ENCODE measurements at regions not wholly inside any gene's neighbourhood (a gene's known extent, or its start where the extent isn't known, plus 50 kb on each side); places are given as distances from the start of the nearest gene placed in this dataset.

DNA sequence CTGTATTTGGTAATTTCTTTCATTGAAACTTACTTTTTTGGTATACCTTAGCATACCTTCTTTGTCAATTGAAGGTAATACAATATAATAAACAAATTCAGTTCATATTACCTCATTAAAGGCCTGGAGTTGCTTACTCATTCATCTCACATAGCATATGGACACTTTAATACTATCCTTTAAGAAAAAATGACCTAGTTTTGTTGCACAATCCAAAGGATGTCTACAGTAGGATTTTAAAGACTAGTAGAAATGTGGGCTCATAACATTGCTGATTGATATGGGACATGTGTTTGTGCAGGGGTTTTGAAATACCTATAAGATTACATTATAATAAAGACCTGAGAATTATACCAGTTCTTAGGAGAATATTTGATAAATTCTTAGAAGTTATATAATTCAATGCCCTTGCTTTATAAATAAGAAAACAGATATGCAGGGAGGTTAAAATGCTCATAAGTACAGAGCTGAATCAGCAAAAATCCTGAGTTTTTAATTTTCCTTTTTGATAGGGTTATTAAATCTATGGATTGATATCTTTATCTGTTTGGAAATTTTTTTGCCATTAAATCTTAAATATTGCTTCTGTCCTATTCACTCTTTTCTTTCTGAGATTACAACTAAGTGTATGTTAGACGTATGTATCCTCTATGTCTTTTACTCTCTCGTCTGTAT, 352.1 kb downstream of the ATP23 start:
- intact Hi-C loops (cut with micrococcal nuclease), result no loop called here

GRCh38 chr12:58295268-58295667, 353.9 kb downstream of the ATP23 start:
- no peaks in the 10 kb centered on the region for H3K4me1 ChIP-seq (ENCODE audit: control insufficient read depth in 1 of 2, insufficient read depth in 2 of 2, low read length in 2 of 2)
- no peaks in the 10 kb centered on the region for H3K27me3 Mint-ChIP-seq (ENCODE audit: low read depth in 3 of 3)
- WGBS (ENCODE audit: insufficient coverage), result no CpG with 5 or more reads among the region's 1 CpG
- H3K9me3 Mint-ChIP-seq, result no peaks in the 10 kb centered on the region
- H3K4me3 Mint-ChIP-seq, result no peak overlapping the region
- H3K36me3 ChIP-seq (replicated peaks in 1 of 2; ENCODE audit: control insufficient read depth in 1 of 2, insufficient read depth in 2 of 2, low read length in 2 of 2), result no peaks in the 10 kb centered on the region
- H3K36me3 Mint-ChIP-seq, result no peaks in the 10 kb centered on the region
- no peak overlapping the region for H3K4me3 ChIP-seq (replicated peaks in 1 of 3; ENCODE audit: low read depth in 2 of 3, low read length in 3 of 3)
- H3K9me3 ChIP-seq (replicated peaks in 1 of 2; ENCODE audit: control insufficient read depth in 1 of 2, insufficient read depth in 1 of 2, low read length in 2 of 2), result no peaks in the 10 kb centered on the region
- no peaks in the 10 kb centered on the region for H3K27me3 ChIP-seq (ENCODE audit: control insufficient read depth in 2 of 2, insufficient read depth in 2 of 2, low read length in 2 of 2)
- no peak for TF ChIP-seq CTCF (IDR thresholded peaks at IDR 0.05)
- no peak overlapping the region for H3K9ac ChIP-seq (ENCODE audit: insufficient read depth, low read length, poor library complexity, severe bottlenecking)
- H3K4me1 Mint-ChIP-seq, result no peaks in the 10 kb centered on the region
- H3K27ac Mint-ChIP-seq, result no peak overlapping the region
- no peaks in the 10 kb centered on the region for H3K79me2 ChIP-seq (ENCODE audit: insufficient read depth, low read length)
- H4K20me1 ChIP-seq (ENCODE audit: insufficient read depth, low read length), result no peaks in the 10 kb centered on the region
- DNase-seq, result no peak
- intact Hi-C loops (cut with micrococcal nuclease), result no loop called here
- H3K27ac ChIP-seq (ENCODE audit: low read depth in 1 of 2, low read length in 2 of 2), result no peak overlapping the region
- no peak overlapping the region for H2AFZ ChIP-seq (ENCODE audit: insufficient read depth, low read depth, low read length, poor library complexity, severe bottlenecking)
- no peak overlapping the region for H3K4me2 ChIP-seq (replicated peaks; ENCODE audit: extremely low read depth, low read length, poor library complexity, severe bottlenecking)

More for the DNA sequence above, 352.1 kb downstream of the ATP23 start:
- Histone ChIP-seq H3K27me3 (ENCODE audit: control insufficient read depth in 2 of 2, insufficient read depth in 2 of 2, low read length in 2 of 2) (no peaks in the 10 kb centered on the region), H3K9ac (ENCODE audit: insufficient read depth, low read length, poor library complexity, severe bottlenecking) (no peak overlapping the region), H2AFZ (ENCODE audit: insufficient read depth, low read depth, low read length, poor library complexity, severe bottlenecking) (no peak overlapping the region), H3K4me1 (ENCODE audit: control insufficient read depth in 1 of 2, insufficient read depth in 2 of 2, low read length in 2 of 2) (no peaks in the 10 kb centered on the region), H3K36me3 (replicated peaks in 1 of 2; ENCODE audit: control insufficient read depth in 1 of 2, insufficient read depth in 2 of 2, low read length in 2 of 2) (no peaks in the 10 kb centered on the region), H3K9me3 (replicated peaks in 1 of 2; ENCODE audit: control insufficient read depth in 1 of 2, insufficient read depth in 1 of 2, low read length in 2 of 2) (no peaks in the 10 kb centered on the region), H3K4me3 (replicated peaks in 1 of 3; ENCODE audit: low read depth in 2 of 3, low read length in 3 of 3) (no peak overlapping the region), H3K27ac (ENCODE audit: low read depth in 1 of 2, low read length in 2 of 2) (no peak overlapping the region), H3K79me2 (ENCODE audit: insufficient read depth, low read length) (no peaks in the 10 kb centered on the region), H3K4me2 (replicated peaks; ENCODE audit: extremely low read depth, low read length, poor library complexity, severe bottlenecking) (no peak overlapping the region), H4K20me1 (ENCODE audit: insufficient read depth, low read length) (no peaks in the 10 kb centered on the region)
- WGBS (ENCODE audit: insufficient coverage), result no CpG with 5 or more reads among the region's 2 CpGs
- no peaks in the 10 kb centered on the region for H3K4me1 Mint-ChIP-seq
- DNase-seq, result no peak
- TF ChIP-seq CTCF (IDR thresholded peaks at IDR 0.05), result no peak
- no peak overlapping the region for H3K4me3 Mint-ChIP-seq
- H3K27me3 Mint-ChIP-seq (ENCODE audit: low read depth in 3 of 3), result no peaks in the 10 kb centered on the region
- no peaks in the 10 kb centered on the region for H3K36me3 Mint-ChIP-seq
- H3K9me3 Mint-ChIP-seq, result peaks cover 0 to 7% (median 3%) of the 10 kb centered on the region in 7 donors
- no peak overlapping the region for H3K27ac Mint-ChIP-seq

Measured in CD14-positive monocyte (primary cell).